KOPT-K1 (cell line): ENCODE measurements at regions not wholly inside any gene's neighbourhood (a gene's known extent, or its start where the extent isn't known, plus 50 kb on each side); places are given as distances from the start of the nearest gene placed in this dataset.
"Not testable (repeated sequence)": the region's sequence is repeated elsewhere in the genome, so short reads cannot be mapped to it uniquely, and the experiment has no call there.

Experiments used
- H3K27ac ChIP-seq: fragments of 200-600 bp; sonication (generic); 2 replicates; pipeline ENCODE4 v1.5.1; 2016; ENCODE audit warnings: antibody characterized with exemption, mild to moderate bottlenecking, low read depth, low read length; ENCODE audit not compliant: poor library complexity, severe bottlenecking
- H3K36me3 ChIP-seq: fragments of 200-600 bp; sonication (generic); 2 replicates; pipeline ENCODE4 v1.5.1; 2017; ENCODE audit warnings: antibody characterized with exemption, mild to moderate bottlenecking, low read length, moderate library complexity; ENCODE audit not compliant: insufficient read depth
- H3K9me3 ChIP-seq: fragments of 200-600 bp; sonication (generic); 2 replicates; pipeline ENCODE4 v1.5.1; 2017; ENCODE audit warnings: antibody characterized with exemption, low read length, mild to moderate bottlenecking; ENCODE audit not compliant: insufficient read depth, poor library complexity, severe bottlenecking

DNA sequence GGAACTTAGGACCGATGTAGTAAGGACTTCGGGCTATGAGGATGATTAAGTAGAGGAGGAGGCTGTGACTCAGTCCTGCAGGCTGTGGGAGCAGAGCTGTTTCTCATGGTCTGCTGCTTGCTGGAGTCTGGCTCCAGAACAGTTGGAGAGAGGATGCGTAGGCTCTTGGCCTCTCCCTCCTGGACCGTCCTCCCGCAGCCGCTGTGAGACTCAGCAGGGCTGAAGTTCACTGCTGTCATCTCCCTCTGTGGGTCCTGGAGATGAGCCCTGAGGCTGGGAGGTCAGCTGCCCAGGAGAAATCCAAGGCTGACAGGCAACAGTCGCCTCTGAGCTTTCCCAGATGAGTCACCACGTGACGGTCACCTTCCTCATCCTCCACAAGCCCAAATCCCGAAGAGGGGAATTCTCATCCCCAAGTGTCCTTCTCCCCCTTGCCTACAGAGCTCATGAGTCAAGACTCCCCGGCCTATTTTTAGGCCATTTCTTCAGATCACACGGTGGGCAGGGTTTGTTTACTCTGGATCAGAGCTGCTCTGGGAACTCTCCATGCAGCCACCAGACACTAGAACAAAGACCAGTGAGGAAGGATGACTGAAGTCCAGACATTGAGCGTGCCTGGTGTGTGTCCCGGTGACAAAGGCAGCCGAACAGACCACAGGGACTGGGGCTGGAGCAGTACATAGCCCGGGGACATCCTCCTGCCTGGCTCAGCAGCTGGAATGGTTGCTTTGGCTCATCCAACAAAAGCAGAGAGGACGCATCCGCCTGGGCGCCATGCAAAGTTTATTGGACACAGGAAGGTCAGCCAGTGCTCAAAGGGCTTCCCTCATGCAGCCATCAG lies 137.3 kb upstream of the ZNF469 start:
- not testable (repeated sequence) for H3K36me3 ChIP-seq, H3K27ac ChIP-seq
- peaks cover 15% of the 10 kb centered on the region for H3K9me3 ChIP-seq

DNA sequence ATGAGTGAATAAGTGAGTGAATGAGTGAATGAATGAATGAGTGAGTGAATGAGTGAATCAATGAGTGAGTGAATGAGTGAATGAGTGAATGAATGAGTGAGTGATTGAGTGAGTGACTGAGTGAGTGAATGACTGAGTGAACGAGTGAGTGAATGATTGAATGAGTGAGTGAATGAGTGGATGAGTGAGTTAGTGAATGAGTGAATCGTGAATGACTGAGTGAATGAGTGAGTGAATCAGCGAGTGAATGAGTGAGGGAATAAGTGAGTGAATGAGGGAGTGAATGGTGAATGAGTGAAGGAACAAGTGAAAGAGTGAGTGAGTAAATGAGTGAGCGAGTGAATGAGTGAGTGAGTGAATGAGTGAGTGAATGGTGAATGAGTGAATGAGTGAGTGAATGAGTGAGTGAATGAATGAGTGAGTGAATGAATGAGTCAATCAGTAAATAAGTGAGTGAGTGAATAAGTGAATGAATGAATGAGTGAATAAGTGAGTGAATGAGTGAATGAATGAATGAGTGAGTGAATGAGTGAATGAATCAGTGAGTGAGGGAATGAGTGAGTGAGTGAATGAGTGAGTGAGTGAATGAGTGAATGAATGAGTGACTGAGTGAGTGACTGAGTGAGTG lies 135.7 kb upstream of the ZNF469 start:
- H3K27ac ChIP-seq, H3K36me3 ChIP-seq: not testable (repeated sequence)
- H3K9me3 ChIP-seq, result peaks cover 15% of the 10 kb centered on the region

DNA sequence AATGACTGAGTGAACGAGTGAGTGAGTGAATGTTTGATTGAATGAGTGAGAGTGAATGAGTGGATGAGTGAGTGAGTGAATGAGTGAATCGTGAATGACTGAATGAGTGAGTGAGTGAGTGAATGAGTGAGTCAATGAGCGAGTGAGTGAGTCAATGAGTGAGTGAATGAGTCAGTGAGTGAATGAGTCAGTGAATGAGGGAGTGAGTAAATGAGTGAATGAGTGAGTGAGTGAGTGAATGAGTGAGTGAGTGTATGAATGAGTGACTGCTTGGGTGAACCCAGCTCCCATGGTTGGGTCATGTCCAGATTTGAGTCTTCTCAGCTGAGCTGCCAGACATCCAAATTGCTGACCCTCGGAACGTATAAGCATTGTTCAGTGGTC lies 135.2 kb upstream of the ZNF469 start:
- not testable (repeated sequence) for H3K36me3 ChIP-seq, H3K27ac ChIP-seq
- H3K9me3 ChIP-seq, result peaks cover 15% of the 10 kb centered on the region

DNA sequence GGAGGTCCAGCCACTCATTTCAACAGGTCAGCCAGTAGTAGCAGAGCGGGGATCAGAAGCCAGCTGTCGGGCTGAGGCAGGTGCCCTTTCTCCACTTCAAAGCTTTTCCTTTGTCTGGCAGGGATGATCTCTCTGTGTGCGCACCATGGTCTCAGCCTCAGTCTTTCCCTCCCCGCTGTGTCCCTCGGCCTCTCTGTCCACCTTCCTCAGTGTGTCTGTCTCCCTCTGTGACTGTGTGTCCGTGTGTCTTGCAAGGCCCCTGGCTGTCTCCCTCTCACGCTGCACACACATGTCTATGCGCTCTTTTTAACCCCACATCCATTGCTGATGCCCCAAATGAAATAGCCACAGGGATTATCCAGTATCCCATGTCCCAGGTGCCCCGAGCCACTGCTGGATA lies 134.0 kb upstream of the ZNF469 start:
- H3K9me3 ChIP-seq, result peaks cover 15% of the 10 kb centered on the region
- not testable (repeated sequence) for H3K36me3 ChIP-seq, H3K27ac ChIP-seq

DNA sequence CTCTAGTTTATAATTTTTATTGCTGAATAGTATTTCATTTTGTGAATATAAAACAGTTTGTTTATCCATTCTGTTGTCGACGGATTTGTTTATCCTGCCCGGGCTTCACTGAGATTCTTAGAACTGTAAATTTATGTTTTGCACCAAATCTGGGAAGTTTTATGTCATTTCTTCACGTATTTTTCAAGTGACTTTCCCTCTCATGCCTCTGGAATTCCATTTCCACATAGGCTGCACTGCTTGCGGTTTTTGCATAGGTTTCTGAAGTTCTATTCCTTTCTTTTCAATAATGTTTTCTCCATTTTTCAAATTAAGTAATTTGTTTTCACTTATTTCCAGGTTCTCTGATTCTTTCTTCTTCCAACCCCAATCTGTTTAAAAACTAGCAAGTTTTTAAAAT lies 132.4 kb upstream of the ZNF469 start:
- peaks cover 15% of the 10 kb centered on the region for H3K9me3 ChIP-seq
- H3K36me3 ChIP-seq, H3K27ac ChIP-seq: not testable (repeated sequence)

DNA sequence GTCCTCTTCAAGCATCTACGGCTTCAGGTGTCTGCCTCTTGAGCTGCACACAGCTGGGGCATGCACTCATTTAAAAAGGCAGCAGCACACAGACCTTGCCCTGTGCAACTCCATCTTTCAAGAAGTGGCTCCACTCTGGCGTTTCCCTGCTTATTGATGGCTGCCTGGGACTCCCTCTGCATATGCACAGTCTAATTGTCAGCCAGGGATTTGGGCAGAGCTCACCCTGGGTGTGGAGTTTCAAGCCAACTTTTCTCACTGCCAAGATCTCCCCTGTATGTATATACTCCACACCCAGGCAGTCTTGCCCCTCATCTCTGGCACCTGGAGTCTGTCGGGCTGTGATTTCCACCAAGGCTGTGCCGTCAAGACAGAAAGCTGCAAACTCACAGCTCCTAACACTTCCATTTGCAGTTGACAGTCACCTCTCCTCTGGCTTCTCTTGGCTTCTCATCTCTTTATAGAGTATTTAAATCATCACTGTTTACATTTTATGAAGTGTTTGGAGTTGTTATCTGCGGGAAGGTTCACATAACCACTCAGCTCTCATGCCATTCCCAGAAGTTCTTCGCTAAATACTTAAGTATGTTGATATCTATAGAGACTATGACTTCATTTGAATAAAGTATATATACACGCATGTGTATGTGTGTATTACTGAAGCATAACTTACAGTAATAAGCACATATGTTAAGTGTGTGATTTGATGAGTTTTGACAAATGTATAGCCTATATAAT lies 130.5 kb upstream of the ZNF469 start:
- H3K9me3 ChIP-seq, H3K27ac ChIP-seq, H3K36me3 ChIP-seq: not testable (repeated sequence)

DNA sequence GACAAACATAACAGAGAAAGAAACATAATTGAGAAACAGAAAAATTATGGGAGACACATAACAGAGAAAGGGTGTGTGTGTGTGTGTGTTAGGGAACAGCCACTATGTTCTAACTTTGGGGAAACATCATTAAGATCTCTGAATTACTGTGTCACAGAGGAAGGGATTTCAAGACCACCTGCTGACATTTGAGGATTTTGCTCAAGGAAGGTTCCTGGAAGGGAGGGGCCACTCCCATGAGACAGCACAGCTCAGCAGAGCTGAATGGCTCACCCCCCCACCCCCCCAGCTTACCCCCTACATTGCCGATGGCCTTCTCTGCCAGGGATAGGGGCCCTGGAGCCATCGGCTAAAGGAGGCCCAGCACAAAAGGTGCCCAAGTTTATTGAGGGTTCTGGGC lies 124.6 kb upstream of the ZNF469 start:
- not testable (repeated sequence) for H3K27ac ChIP-seq, H3K36me3 ChIP-seq, H3K9me3 ChIP-seq

DNA sequence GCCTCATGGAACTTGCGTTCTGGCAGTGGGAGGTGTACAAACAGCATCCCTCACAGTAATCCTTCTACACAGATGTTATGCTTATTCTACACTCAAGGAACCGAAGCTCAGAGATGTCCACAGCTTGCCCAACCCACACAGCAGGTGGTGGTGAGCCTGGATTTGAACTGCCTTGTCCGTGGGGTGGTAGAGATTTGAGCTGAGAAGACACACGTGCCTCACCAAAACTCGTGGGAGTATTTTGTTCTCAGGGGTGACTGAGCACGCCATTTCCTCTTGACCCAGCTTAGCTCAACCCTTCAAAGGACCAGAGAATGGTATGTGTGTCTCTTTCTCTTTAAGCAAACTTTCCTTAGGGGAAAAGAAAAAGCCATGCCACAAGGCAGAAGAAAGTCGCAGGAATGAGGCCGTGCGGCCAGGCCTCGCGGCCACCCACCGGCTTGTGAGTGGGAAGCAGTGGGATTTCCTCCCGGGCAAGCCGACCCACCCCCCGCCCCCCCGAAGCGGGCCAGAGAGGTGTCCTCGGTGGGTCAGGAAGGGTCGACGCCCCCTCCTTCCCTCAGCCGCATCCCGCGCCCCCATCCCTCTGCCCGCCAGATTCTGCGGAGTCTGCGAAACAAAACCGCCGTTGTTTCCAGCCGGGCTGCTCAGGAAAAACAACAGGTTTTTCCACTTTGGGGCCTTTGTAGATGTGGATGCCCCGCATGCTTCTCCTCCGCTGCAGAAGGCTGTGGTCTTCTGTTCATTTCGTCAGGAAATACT lies 123.8 kb upstream of the ZNF469 start:
- not testable (repeated sequence) for H3K27ac ChIP-seq, H3K9me3 ChIP-seq, H3K36me3 ChIP-seq

DNA sequence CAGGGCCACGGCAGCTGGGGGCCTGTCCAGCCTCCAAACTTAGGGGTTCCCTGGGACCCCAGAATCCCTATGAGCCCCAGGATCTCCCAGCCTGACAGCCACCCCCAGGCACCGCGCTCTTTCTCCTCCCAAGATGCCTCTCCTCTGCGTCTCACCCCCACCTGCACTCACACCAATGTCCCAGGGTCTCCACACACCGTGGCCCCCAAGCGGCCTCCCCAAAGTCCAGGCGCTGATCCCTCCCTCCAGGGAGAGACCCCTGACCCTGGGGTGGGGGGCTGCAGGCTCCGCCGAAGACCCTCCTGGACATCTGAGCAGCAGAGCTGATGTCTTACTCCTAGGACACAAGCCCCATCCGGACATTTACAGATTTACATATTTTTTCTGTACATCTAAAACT lies 123.2 kb upstream of the ZNF469 start:
- H3K9me3 ChIP-seq, H3K36me3 ChIP-seq, H3K27ac ChIP-seq: not testable (repeated sequence)

DNA sequence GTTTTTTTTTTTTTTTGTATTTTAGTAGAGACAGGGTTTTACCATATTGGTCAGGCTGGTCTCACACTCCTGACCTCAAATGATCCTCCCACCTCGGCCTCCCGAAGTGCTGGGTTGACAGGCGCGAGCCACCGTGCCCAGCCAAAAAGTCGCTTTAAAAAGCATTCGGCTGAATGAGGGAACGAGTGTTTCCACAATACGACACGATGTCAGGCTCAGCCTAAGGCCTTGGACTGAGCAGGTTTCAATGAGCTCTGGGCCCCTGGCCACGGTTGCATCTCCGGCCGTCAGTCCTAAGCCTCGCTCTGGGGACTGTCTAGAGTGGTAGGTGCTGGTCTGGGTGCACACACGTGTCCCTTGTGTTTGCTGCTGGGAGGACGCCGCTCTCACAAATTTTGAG lies 122.6 kb upstream of the ZNF469 start:
- not testable (repeated sequence) for H3K9me3 ChIP-seq, H3K27ac ChIP-seq, H3K36me3 ChIP-seq

DNA sequence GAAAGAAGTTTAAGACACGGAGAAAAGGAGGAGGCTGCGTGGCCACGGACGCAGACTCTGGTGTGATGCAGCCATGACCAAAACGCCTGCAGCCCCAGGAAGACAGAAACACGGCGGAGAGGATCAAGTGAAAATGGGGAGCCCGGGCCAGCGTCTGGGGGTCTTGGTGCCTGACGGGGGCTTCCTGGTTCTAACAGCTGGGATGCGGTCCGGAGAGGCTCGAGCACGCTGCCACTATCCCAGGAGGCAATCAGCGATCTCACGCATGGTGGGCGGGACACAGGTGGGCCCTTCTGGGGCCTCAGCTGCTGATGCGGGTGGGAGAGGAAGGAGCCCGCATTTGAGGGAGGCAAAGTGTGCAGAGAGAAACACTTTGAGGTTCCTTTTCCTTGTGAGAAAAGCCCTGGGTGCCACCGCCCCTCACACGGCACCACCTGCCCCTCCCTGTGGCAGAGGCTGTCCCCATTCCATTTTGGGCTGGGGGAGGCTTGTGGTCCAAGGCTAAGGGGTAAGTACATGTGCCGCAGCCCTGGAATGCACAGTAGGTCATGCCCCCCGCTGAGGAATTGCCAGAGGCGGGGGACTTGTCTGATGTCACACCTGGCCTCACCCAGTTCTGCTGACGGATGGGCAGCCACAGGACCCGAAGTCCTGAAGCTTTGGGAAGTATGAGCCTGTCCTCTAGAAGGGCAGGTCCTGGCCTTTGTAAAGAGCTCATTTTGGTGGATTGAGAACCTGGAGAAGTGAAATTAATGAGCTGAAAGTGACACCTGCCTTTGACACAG lies 121.7 kb upstream of the ZNF469 start:
- H3K27ac ChIP-seq, H3K36me3 ChIP-seq, H3K9me3 ChIP-seq: not testable (repeated sequence)

DNA sequence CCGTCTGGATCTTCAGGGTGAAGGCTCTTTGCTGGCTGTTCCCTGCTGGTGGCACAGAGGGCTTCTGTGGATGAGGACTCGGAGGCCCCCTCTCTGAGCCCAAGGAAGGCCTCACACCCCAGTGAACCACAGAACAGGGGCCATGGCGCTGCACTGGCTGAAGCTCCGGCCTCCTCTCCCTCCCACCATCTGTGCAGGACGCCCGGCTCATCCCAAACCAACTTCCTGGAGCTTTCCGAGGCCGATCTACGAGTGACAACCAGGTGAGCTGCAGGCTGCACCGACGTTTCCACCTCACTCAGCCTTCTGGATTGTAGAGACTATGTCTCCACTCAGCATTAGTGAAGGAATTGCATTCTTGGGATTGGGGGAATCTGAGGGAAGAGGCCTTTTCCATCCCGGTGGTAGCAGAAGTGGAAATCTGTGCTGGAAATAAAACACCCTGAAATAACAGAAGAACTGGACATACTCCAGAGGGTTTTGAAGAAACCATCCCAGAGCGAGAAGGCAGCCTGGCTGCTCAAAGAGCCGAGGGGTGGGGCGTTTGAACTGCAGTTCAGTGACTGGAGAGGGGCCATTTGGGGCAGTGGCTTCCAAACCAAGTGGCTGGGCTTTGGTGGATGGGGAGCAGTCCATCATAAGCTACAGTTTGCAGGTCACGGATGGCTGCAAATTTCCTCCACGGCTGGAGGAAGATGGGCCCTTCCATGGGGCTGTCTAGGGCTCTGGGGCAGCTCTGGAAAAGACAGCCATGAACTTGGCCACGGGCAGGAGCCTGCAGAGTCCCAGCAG lies 120.7 kb upstream of the ZNF469 start:
- not testable (repeated sequence) for H3K27ac ChIP-seq, H3K9me3 ChIP-seq, H3K36me3 ChIP-seq

DNA sequence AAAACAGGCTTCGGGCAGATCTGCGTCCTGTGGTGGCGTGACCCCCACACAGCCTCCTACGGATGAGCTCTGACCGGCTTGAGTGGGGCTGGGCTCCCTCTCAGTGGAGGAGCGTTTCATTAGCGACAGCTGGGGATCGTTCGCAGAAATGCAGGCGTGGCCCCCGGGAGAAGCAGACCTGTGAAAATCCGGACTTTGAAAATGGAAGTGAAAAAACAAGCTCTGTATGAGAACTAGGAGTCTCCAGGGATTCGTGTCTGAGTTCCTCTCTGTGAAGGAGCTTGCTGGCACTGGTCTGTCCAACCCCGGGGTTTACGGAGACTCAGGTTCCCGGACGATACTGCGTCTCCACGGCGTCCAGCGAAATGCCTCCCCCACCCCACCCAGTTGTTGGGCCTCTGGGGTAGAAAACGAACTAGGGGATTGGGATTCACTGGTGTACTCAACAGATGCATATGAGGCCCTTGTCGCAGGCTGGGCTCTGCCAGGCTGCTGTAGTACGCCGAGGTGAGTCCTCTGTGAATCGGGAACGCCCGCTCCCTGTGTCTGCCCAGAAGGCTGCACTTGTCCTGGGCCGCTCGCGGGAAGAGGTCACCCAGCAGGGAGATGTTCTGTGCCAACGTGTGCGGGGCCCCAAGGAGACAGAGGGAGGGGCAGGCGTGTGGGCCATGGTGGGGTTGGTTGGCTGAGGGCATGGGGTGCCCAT lies 119.7 kb upstream of the ZNF469 start:
- H3K27ac ChIP-seq, H3K36me3 ChIP-seq, H3K9me3 ChIP-seq: not testable (repeated sequence)
